KG1 (cell line): ENCODE measurements at regions not wholly inside any gene's neighbourhood (a gene's known extent, or its start where the extent isn't known, plus 50 kb on each side); places are given as distances from the start of the nearest gene placed in this dataset.

Experiments
- DNase-seq: peaks from one replicate; lab custom pipeline; 2025; lab: John Stamatoyannopoulos, UW

DNA sequence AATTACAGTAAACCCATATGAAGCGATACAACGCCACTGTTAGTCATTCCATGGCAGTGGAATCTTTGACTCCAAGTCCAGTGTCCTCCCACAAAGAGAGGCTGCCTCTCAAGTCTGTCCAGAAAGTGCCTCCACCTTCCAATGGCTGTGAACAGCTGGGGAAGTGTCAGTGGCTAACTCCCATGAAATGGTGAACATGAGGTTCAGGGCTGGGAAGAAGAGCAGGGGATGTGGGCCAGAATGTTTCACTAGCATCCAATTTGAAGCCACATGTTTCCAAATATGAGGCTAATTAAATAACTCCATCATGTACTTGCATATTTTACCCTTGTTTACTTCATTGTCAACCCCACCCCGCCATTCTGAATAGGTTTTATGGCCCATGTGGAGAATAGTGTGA lies 53.1 kb upstream of the CHST15 start:
- DNase-seq, result no peak

DNA sequence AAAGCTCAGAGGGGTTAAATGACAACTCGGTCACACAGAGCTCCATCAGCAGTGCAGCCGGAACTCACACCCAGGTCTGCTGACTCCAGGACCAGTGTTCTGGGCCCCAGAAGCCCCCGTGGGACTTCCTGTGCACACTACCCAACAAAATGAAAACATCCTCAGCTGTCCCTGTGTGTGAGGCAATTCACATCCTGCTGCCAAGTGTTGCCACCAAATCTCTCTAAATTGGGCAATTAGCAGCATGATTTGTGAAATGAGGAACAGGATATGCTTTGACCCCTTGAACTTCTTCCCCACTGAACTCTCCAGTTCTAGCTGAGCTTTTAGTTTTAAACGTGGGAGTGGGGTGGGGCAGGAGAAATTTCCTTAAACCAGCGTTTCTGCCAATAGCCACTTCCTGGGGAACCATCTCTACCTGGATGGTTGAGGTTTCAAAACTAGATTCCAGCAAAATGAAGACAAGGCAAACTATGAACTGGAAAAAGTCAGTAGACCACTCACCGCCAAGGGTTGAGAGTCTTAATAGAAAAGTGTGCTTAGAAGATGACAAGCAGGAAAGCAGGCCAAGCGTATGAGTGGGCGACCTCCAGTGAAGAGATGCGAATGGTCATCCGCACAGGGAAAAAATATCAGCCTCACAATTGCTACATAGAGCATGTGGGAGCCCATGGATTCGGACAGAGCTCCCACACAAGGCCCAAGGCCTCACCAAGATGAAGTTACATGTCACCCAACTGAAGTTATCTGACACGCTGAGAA lies 51.9 kb upstream of the CHST15 start:
- DNase-seq, result peak; percentile 45

DNA sequence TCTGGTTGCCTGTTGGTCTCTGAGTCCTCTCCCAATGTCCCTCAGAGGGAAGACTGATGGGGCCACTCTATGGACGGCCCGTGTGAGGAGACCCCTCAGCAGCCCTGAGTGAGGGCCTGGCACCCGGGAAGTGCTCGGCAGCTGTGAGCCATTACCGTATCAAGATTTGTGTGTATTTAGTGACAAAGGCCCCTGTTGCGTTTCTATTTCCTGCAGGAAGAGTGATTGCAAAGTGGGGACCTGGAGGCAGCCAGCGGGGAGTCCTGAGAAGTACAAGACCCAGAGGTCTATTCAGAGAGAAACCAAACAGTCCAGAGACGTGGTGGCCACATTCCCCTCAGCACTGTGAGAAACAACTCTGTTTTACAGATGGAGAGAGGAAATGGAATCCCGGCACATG lies 51.1 kb upstream of the CHST15 start:
- DNase-seq, result no peak

DNA sequence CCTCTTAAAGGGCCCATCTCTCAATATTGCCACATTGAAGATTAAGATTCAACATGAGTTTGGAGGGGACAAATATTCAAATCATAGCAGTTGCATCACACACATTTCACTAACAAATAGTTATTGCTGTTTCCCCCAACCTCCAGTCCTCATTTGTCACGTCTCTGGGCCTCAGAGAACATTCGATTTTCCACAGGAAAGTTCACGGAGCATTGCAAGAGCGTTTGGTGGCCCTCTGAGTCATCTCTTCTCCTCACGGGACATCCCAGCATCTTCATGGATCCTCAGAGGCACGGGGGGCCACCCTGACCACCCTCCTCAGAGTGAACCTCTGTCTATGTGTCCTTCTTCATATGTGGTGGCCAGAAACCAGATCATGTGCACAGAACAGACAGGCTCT lies 50.3 kb upstream of the CHST15 start:
- no peak for DNase-seq
